Mononuclear cell (primary cell): ENCODE measurements at regions not wholly inside any gene's neighbourhood (a gene's known extent, or its start where the extent isn't known, plus 50 kb on each side); places are given as distances from the start of the nearest gene placed in this dataset.

Source experiments
- H3K27me3 ChIP-seq: 2 replicates; pipeline ENCODE4 v1.6.0; 2011; ENCODE audit warnings: low read length, control low read depth; ENCODE audit not compliant: insufficient read depth
- H3K4me1 ChIP-seq: 2 replicates; pipeline ENCODE4 v1.5.1; 2011; ENCODE audit warnings: mild to moderate bottlenecking, low read length, control low read depth; ENCODE audit not compliant: insufficient read depth
- H3K4me3 ChIP-seq: 2 replicates; pipeline ENCODE4 v1.5.1; 2011; ENCODE audit warnings: mild to moderate bottlenecking, low read length, moderate library complexity
- H3K9me3 ChIP-seq: 2 replicates; pipeline ENCODE4 v1.5.1; 2011; ENCODE audit warnings: low read depth, mild to moderate bottlenecking, control low read depth, low read length

GRCh38 chr2:144097440-144098225 is 422.3 kb downstream of the ZEB2 start:
- Histone ChIP-seq H3K4me1 (no peaks in the 10 kb centered on the region), H3K27me3 (no peaks in the 10 kb centered on the region), H3K9me3 (no peaks in the 10 kb centered on the region), H3K4me3 (no peak overlapping the region)

GRCh38 chr2:144096531-144096930 is 423.4 kb downstream of the ZEB2 start:
- Histone ChIP-seq H3K4me3 (no peak overlapping the region), H3K9me3 (no peaks in the 10 kb centered on the region), H3K4me1 (no peaks in the 10 kb centered on the region), H3K27me3 (no peaks in the 10 kb centered on the region)

GRCh38 chr2:144094408-144095151 is 425.3 kb downstream of the ZEB2 start:
- no peak overlapping the region for H3K4me3 ChIP-seq
- H3K27me3 ChIP-seq = no peaks in the 10 kb centered on the region

DNA sequence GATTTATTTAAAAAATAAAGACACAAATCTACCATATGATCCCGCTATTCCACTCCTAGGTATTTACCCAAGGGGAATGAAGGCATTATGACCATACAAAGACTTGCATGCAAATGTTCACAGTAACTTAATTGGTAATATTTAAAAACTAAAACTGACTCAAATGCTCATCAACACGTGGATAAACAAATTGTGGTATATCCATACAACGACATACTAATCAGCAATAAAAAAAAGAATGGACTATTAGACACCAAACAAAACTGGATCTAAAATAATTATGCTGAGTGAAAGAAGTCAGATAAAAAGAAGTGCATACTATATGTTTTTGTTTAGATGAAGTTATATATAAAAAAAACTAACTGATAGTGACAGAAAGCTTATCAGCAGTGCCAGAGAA is 428.3 kb downstream of the ZEB2 start:
- H3K27me3 ChIP-seq = no peaks in the 10 kb centered on the region
- no peaks in the 10 kb centered on the region for H3K4me1 ChIP-seq

More at GRCh38 chr2:144094408-144095151, 425.3 kb downstream of the ZEB2 start:
- H3K9me3 ChIP-seq = no peaks in the 10 kb centered on the region
- H3K4me1 ChIP-seq = no peaks in the 10 kb centered on the region

GRCh38 chr2:144088863-144089262 is 431.1 kb downstream of the ZEB2 start:
- no peak overlapping the region for H3K4me3 ChIP-seq
- H3K4me1 ChIP-seq = no peaks in the 10 kb centered on the region
- H3K27me3 ChIP-seq = no peaks in the 10 kb centered on the region
- H3K9me3 ChIP-seq = no peaks in the 10 kb centered on the region

More for the DNA sequence above, 428.3 kb downstream of the ZEB2 start:
- Histone ChIP-seq H3K4me3 (no peak overlapping the region), H3K9me3 (no peaks in the 10 kb centered on the region)

GRCh38 chr2:144086965-144087364 is 433.0 kb downstream of the ZEB2 start:
- Histone ChIP-seq H3K4me3 (no peak overlapping the region), H3K4me1 (no peaks in the 10 kb centered on the region), H3K27me3 (no peaks in the 10 kb centered on the region), H3K9me3 (no peaks in the 10 kb centered on the region)

- Histone ChIP-seq H3K27me3 (no peaks in the 10 kb centered on the region), H3K4me1 (no peaks in the 10 kb centered on the region), H3K4me3 (no peak overlapping the region), H3K9me3 (no peaks in the 10 kb centered on the region)
These were observed 434.9 kb downstream of the ZEB2 start for GRCh38 chr2:144085016-144085415.

DNA sequence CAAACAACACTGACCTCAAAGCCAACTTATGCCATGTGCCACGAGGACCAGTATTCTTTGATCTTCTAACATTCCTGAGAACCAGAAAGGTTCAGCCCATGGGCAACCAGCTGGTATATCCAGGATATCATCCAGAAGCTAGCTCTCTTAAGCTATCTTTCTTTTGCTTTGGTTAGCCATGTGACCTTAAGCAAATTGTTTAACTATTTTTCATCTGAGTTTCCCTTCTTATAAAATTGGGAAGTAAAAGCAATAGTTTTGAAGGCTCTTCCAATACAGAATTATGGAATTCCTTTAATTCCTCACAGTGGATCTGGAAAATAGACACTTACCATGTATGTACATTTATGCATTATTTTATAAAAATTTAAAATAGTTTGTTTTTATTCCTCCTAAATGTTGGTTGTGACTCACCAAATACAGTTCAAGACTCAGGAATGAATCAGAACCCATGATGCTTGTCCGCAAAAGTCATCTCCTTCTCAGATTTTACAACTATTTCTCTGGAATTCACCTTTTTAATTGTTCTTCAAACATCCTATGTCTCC is 435.7 kb downstream of the ZEB2 start:
- Histone ChIP-seq H3K4me3 (no peak overlapping the region), H3K9me3 (no peaks in the 10 kb centered on the region), H3K27me3 (no peaks in the 10 kb centered on the region), H3K4me1 (no peaks in the 10 kb centered on the region)

- Histone ChIP-seq H3K9me3 (no peaks in the 10 kb centered on the region), H3K4me3 (no peak overlapping the region), H3K4me1 (no peaks in the 10 kb centered on the region), H3K27me3 (no peaks in the 10 kb centered on the region)
These were observed 436.7 kb downstream of the ZEB2 start for GRCh38 chr2:144083211-144083610.

- Histone ChIP-seq H3K27me3 (no peaks in the 10 kb centered on the region), H3K4me1 (no peaks in the 10 kb centered on the region), H3K9me3 (no peaks in the 10 kb centered on the region), H3K4me3 (no peak overlapping the region)
These were observed 437.1 kb downstream of the ZEB2 start for GRCh38 chr2:144082777-144083176.

GRCh38 chr2:144082327-144082726 is 437.6 kb downstream of the ZEB2 start:
- Histone ChIP-seq H3K4me1 (no peaks in the 10 kb centered on the region), H3K27me3 (no peaks in the 10 kb centered on the region), H3K9me3 (no peaks in the 10 kb centered on the region), H3K4me3 (no peak overlapping the region)

GRCh38 chr2:144081272-144081671 is 438.6 kb downstream of the ZEB2 start:
- Histone ChIP-seq H3K4me1 (no peaks in the 10 kb centered on the region), H3K4me3 (no peak overlapping the region), H3K27me3 (no peaks in the 10 kb centered on the region), H3K9me3 (no peaks in the 10 kb centered on the region)

DNA sequence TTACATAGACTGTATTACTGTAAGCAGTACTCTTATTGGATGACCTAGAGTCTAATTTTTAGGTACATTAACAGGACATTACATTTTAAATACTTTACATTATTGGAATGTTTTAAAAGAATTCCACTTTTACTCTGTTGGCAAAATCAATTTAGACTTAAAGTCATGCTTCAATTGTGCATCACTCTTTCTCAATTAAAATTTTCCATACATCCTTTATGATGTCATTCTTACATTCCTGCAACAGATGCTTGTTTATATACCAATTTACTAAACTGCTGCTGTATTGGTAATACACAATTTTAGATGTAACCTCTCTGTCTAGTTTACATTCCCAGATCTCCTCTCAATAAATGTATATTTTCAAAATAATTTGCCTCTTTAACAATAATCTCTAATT is 440.1 kb downstream of the ZEB2 start:
- H3K9me3 ChIP-seq = no peaks in the 10 kb centered on the region
- H3K27me3 ChIP-seq = no peaks in the 10 kb centered on the region
- no peaks in the 10 kb centered on the region for H3K4me1 ChIP-seq
- no peak overlapping the region for H3K4me3 ChIP-seq

GRCh38 chr2:144078802-144079724 is 440.9 kb downstream of the ZEB2 start:
- Histone ChIP-seq H3K9me3 (no peaks in the 10 kb centered on the region), H3K4me1 (no peaks in the 10 kb centered on the region), H3K27me3 (no peaks in the 10 kb centered on the region), H3K4me3 (no peak overlapping the region)

DNA sequence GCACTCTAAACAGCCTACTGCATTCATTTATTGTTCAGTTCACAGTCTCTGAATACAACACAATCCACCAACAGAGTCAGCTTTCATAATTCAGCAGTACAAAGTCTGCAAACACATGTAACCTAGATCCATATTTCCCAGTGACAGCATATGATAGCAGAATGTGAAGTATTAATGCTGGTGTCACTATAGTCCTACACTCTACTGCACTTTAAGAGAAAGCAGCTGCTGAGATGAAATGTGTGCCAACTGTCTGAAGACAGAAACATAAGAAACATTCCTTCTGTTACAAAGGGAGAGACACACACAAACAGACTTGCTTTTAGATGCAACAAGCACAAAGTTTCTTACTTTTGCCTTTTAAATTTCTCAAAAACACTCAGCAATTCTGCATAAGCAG is 441.8 kb downstream of the ZEB2 start:
- Histone ChIP-seq H3K9me3 (no peaks in the 10 kb centered on the region), H3K4me3 (no peak overlapping the region), H3K4me1 (no peaks in the 10 kb centered on the region), H3K27me3 (no peaks in the 10 kb centered on the region)
